Testis (tissue), 2 donors: ENCODE measurements at regions not wholly inside any gene's neighbourhood (a gene's known extent, or its start where the extent isn't known, plus 50 kb on each side); places are given as distances from the start of the nearest gene placed in this dataset.

ENCODE experiments used
- DNase-seq: peaks from one replicate; pipeline ENCODE4 v3.0.0-alpha.2; 2019
- H3K27ac ChIP-seq, 2 donors: fragments of 200-600 bp; sonication (generic); one replicate each; pipeline ENCODE4 v1.5.1; 2019
- H3K27me3 ChIP-seq: fragments of 200-600 bp; sonication (generic); one replicate; pipeline ENCODE4 v1.5.1; 2019
- H3K36me3 ChIP-seq: fragments of 200-600 bp; sonication (generic); one replicate; pipeline ENCODE4 v1.5.1; 2017; ENCODE audit warnings: low read depth; ENCODE audit errors: missing control alignments
- H3K4me1 ChIP-seq: fragments of 200-600 bp; sonication (generic); one replicate; pipeline ENCODE4 v1.5.1; 2019
- H3K4me3 ChIP-seq, 2 donors: fragments of 200-600 bp; sonication (generic); one replicate each; pipeline ENCODE4 v1.5.1; 2017 to 2019
- H3K9me3 ChIP-seq: fragments of 200-600 bp; sonication (generic); one replicate; pipeline ENCODE4 v1.5.1; 2017
- POLR2A ChIP-seq: fragments of 450-650 bp; IDR thresholded peaks from one replicate; pipeline ENCODE4 v1.6.1; 2017; ENCODE audit warnings: antibody characterized with exemption, mild to moderate bottlenecking, moderate library complexity
- WGBS, 2 donors: methylation state at CpG; one replicate each; pipeline ENCODE4 v1.1.5; 2018; 5-methylcytosine and 5-hydroxymethylcytosine counted together
- intact Hi-C: fragments of 100-400 bp; cut with DNase I; formaldehyde crosslinking; loops from one replicate; pipeline ENCODE4 v1.15.1; 2023; ENCODE audit warnings: low total_unique reads
- TF ChIP-seq, protein P1 (sequence below), 3 experiments: fragments of 450-650 bp in 2 of 3; fragments of 200-600 bp in 1 of 3; sonication (generic) in 1 of 3; IDR thresholded peaks; one replicate each; pipeline ENCODE4 v1.5.1; 2016 to 2019; ENCODE audit warnings: antibody characterized with exemption in 3 of 3, mild to moderate bottlenecking in 2 of 3, moderate library complexity in 1 of 3

DNA sequence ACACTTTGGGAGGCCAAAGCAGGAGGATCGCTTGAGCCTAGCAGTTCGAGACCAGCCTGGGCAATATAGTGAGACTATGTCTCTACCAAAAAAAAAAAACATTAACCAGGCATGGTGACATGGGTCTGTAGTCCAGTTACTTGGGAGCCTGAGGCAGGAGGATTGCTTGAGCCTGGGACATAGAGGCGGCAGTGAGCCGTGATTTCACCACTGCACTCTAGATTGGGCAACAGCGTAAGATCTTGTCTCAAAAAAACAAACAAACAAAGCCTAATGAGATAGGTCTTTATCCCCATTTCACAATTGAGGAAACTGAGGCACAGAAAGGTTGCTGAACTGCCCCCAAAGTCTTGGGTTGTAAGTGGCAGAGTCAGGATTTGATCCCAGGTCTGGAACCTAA, 70.5 kb upstream of the RAD23B start:
- H3K27ac ChIP-seq: no peak overlapping the region
- WGBS, 2 donors: 97% methylated on average over 5 of the region's 5 CpGs
- no peaks in the 10 kb centered on the region for H3K36me3 ChIP-seq
- intact Hi-C loops: no loop called here
- DNase-seq: no peak
- H3K4me1 ChIP-seq: no peaks in the 10 kb centered on the region
- no peaks in the 10 kb centered on the region for H3K9me3 ChIP-seq
- H3K27me3 ChIP-seq: no peaks in the 10 kb centered on the region
- TF ChIP-seq POLR2A: no peak
- TF ChIP-seq, protein P1, sequence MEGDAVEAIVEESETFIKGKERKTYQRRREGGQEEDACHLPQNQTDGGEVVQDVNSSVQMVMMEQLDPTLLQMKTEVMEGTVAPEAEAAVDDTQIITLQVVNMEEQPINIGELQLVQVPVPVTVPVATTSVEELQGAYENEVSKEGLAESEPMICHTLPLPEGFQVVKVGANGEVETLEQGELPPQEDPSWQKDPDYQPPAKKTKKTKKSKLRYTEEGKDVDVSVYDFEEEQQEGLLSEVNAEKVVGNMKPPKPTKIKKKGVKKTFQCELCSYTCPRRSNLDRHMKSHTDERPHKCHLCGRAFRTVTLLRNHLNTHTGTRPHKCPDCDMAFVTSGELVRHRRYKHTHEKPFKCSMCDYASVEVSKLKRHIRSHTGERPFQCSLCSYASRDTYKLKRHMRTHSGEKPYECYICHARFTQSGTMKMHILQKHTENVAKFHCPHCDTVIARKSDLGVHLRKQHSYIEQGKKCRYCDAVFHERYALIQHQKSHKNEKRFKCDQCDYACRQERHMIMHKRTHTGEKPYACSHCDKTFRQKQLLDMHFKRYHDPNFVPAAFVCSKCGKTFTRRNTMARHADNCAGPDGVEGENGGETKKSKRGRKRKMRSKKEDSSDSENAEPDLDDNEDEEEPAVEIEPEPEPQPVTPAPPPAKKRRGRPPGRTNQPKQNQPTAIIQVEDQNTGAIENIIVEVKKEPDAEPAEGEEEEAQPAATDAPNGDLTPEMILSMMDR (IDR thresholded peaks at IDR 0.05): no peak
- no peak overlapping the region for H3K4me3 ChIP-seq

DNA sequence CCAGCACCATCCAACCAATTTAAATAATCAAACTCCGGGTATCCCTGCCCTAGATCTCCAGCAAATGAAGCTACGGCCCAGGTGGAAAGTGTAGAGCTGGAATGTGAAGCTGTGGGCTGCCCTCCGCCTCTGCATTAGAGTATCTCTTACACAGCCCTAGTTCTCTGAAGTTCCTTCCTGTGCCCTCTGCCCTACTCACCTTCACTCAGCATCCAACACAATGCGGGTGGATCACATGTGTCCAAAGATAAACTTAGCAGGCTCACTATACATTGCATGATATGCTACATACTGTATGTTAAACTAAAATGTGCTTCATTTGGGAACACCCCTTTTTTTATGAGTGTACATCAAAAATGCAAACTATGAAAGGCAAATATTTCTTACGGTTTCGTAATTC, 70.0 kb upstream of the RAD23B start:
- 85 to 87% methylated on average over 6 of the region's 6 CpGs for WGBS, 2 donors
- H3K27ac ChIP-seq: no peak overlapping the region
- H3K4me1 ChIP-seq: no peaks in the 10 kb centered on the region

DNA sequence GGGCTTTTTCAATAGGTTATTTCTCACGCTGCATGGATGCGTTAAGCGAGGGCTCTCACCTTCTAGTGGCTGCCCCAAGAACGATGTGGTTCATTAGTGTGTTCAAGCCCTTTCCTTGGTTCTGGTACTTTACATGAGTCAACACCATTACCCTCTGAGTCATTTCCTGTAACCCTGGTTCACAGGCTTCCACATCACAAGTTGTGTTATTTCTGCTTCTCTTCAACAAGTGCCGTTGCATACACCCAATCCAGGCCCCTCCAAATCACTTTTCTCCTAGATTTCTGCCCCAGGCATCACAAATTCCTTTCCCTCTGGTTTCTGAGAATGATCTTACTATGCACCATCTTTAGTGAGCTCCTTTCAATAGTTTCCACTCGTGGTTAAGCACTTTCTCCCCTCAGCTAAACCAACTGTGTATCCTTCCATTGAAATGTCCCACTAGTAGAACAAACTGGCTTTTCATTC, 69.5 kb upstream of the RAD23B start:
- Histone ChIP-seq H3K9me3 (no peaks in the 10 kb centered on the region), H3K4me1 (no peaks in the 10 kb centered on the region), H3K27ac (no peak overlapping the region), H3K27me3 (no peaks in the 10 kb centered on the region), H3K4me3 (no peak overlapping the region), H3K36me3 (no peaks in the 10 kb centered on the region)
- WGBS, 2 donors: 86 to 88% methylated on average over 6 of the region's 6 CpGs
- intact Hi-C loops: no loop called here
- no peak for DNase-seq
- no peak for TF ChIP-seq POLR2A
- TF ChIP-seq, protein P1 (IDR thresholded peaks at IDR 0.05): no peak

More for the DNA sequence above, 70.0 kb upstream of the RAD23B start:
- intact Hi-C loops: no loop called here
- TF ChIP-seq POLR2A: no peak
- TF ChIP-seq, protein P1 (IDR thresholded peaks at IDR 0.05): no peak
- Histone ChIP-seq H3K4me3 (no peak overlapping the region), H3K9me3 (no peaks in the 10 kb centered on the region), H3K27me3 (no peaks in the 10 kb centered on the region), H3K36me3 (no peaks in the 10 kb centered on the region)
- no peak for DNase-seq

DNA sequence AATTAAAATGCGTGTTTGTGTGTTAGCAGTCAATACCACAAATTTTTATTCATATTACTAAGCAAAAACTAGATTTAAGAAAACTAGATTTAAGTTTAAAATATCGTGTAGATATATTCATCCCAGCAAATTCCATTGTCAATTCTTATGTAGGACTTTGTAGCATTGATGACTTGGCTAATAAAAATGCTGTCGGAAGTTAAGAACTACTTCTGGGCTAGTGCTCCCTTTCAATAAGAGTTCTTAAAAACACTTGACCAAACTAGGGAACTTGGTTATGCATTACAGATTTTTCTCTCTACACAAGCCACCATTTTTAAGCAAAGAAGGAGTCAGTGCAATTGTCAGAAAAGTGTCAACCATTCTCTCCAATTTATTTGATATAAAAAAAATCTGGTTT, 68.7 kb upstream of the RAD23B start:
- WGBS, 2 donors: 90 to 98% methylated on average over 3 of the region's 3 CpGs
- no peak overlapping the region for H3K4me3 ChIP-seq
- no peaks in the 10 kb centered on the region for H3K9me3 ChIP-seq
- no peaks in the 10 kb centered on the region for H3K4me1 ChIP-seq
- H3K27me3 ChIP-seq: no peaks in the 10 kb centered on the region
- no peaks in the 10 kb centered on the region for H3K36me3 ChIP-seq
- DNase-seq: no peak
- no peak overlapping the region for H3K27ac ChIP-seq
- TF ChIP-seq POLR2A: no peak
- TF ChIP-seq, protein P1 (IDR thresholded peaks at IDR 0.05): no peak
- intact Hi-C loops: no loop called here

DNA sequence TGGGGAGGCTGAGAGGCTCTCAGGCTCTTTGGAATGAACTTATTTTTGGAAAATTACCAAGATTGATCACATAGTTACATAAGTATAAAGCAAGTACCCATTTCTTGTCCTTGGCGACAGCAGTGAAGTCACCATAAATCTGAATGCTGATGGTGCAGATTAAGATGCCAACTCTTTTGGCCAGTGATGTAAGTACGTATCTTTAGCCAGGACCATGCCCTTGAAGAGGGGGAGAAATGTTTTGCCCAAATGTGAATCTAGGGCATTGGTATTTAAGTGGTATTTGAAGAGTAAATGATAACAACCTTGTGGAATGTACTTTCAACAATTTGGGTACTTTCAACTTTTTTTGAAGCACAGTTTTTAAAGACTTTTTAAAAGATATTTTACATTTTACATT, 68.2 kb upstream of the RAD23B start:
- 81 to 84% methylated on average over 2 of the region's 2 CpGs for WGBS, 2 donors
- H3K27me3 ChIP-seq: no peaks in the 10 kb centered on the region
- DNase-seq: no peak
- no peak overlapping the region for H3K27ac ChIP-seq
- TF ChIP-seq, protein P1 (IDR thresholded peaks at IDR 0.05): no peak
- TF ChIP-seq POLR2A: no peak
- H3K4me1 ChIP-seq: no peaks in the 10 kb centered on the region
- H3K9me3 ChIP-seq: no peaks in the 10 kb centered on the region
- H3K4me3 ChIP-seq: no peak overlapping the region
- intact Hi-C loops: no loop called here
- H3K36me3 ChIP-seq: no peaks in the 10 kb centered on the region
